ENCODE measurements at regions not wholly inside any gene's neighbourhood (a gene's known extent, or its start where the extent isn't known, plus 50 kb on each side); places are given as distances from the start of the nearest gene placed in this dataset.

DNA sequence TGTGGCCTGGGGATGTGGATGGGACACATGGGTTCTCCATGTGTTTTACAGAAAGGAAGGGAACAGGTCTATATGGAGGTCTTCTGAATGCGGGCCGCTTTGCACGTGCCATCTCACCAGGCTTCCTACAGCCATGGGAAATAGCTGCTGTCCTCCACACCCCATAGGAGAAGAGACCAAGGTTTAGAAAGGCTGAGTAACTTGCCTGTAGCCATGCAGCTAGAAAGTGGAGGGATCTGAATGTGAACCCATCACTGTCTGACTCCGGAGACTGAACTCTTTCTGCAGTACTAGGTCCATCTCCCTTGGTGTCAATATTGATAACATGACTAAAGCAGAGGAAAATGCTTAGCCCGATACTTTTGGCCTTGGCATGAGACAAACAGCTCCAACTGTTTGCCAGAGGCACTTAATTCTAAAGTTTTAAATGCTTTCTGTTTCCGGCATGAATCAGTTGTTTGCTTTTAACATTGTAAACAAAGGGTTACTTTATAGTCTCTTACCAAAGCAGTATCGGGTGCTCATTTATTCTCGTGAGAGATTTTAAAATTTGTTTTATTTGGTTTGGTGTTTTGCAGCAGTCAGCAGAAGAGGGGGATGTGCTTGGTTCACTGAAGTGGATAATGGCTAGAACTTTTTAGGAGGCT, 64.8 kb upstream of the LOXL4 start:
- TF ChIP-seq EP300 (IDR thresholded peaks at IDR 0.05) = no peak
- TF ChIP-seq CTCF (IDR thresholded peaks at IDR 0.05) = no peak
- TF ChIP-seq POLR2A (IDR thresholded peaks at IDR 0.05) = no peak
- DNase-seq = no peak
- no peaks in the 10 kb centered on the region for H3K9me3 ChIP-seq
- no peak overlapping the region for H3K4me3 ChIP-seq
- no peaks in the 10 kb centered on the region for H3K4me1 ChIP-seq (ENCODE audit: insufficient read depth)
- intact Hi-C loops (cut with DNase I) = no loop called here
- 36 to 51% (median 38%) methylated on average over 8 of the region's 8 CpGs for WGBS, 3 donors
- no peak overlapping the region for H3K27ac ChIP-seq
- no peaks in the 10 kb centered on the region for H3K36me3 ChIP-seq
- no peaks in the 10 kb centered on the region for H3K27me3 ChIP-seq

DNA sequence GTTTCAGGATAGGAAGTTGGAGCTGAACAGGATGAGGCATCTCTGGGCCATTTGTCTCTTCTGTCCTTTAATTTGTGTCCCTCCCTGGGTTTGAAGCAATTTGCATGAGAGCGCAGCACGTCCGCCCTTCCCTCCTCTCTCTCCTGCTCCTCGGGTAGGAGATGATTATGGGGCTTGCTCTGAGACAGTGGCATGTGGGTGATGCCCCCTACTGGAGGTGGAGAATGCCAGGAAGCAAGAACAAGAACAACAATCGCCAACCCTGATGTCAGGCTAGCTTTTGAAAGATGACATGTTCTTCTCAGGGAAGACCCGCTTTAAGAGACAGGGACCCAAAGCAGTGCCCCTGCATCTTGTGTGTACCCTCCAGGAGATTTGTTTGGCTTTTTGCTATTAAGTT, 63.9 kb upstream of the LOXL4 start:
- Histone ChIP-seq H3K9me3 (no peaks in the 10 kb centered on the region), H3K27ac (no peak overlapping the region), H3K36me3 (no peaks in the 10 kb centered on the region), H3K4me3 (no peak overlapping the region), H3K27me3 (no peaks in the 10 kb centered on the region), H3K4me1 (ENCODE audit: insufficient read depth) (no peaks in the 10 kb centered on the region)
- intact Hi-C loops (cut with DNase I) = no loop called here
- WGBS, 3 donors = 62 to 77% (median 70%) methylated on average over 6 of the region's 6 CpGs
- no peak for DNase-seq
- TF ChIP-seq POLR2A (IDR thresholded peaks at IDR 0.05) (no peak), EP300 (IDR thresholded peaks at IDR 0.05) (no peak), CTCF (IDR thresholded peaks at IDR 0.05) (no peak)

- H3K4me1 ChIP-seq (ENCODE audit: insufficient read depth) = no peaks in the 10 kb centered on the region
- H3K9me3 ChIP-seq = no peaks in the 10 kb centered on the region
- no peak overlapping the region for H3K4me3 ChIP-seq
- no peak overlapping the region for H3K27ac ChIP-seq
- no peak for DNase-seq
- no peaks in the 10 kb centered on the region for H3K27me3 ChIP-seq
- no peaks in the 10 kb centered on the region for H3K36me3 ChIP-seq
- no peak for TF ChIP-seq CTCF (IDR thresholded peaks at IDR 0.05)
- TF ChIP-seq EP300 (IDR thresholded peaks at IDR 0.05) = no peak
- no peak for TF ChIP-seq POLR2A (IDR thresholded peaks at IDR 0.05)
- intact Hi-C loops (cut with DNase I) = no loop called here
- 66 to 73% (median 68%) methylated on average over 7 of the region's 7 CpGs for WGBS, 3 donors
Observed at GRCh38 chr10:98330987-98331386, 63.0 kb upstream of the LOXL4 start.

DNA sequence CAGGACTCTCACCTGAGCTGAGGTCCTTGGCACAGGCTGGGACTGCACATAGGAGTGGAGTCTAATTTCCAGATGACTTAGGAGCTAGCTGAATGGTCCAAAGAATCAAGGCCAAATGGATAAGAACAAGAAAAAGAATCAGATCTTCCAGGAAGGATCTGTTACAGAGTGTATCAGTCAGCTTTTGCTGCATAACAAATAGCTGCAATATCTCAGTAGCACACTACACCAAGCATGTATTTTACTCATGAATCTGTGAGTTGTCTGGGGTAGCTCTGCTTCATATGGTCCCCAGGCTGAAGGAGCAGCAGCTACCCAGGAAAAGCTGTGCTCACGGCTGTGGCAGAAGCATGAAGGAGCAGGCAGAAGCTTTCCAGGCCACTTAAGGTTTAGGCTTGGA, 60.6 kb upstream of the LOXL4 start:
- Histone ChIP-seq H3K4me1 (ENCODE audit: insufficient read depth) (no peaks in the 10 kb centered on the region), H3K27me3 (no peaks in the 10 kb centered on the region), H3K9me3 (no peaks in the 10 kb centered on the region), H3K27ac (no peak overlapping the region), H3K4me3 (no peak overlapping the region), H3K36me3 (no peaks in the 10 kb centered on the region)
- intact Hi-C loops (cut with DNase I) = no loop called here
- TF ChIP-seq EP300 (IDR thresholded peaks at IDR 0.05) = no peak
- TF ChIP-seq POLR2A (IDR thresholded peaks at IDR 0.05) = no peak
- TF ChIP-seq CTCF (IDR thresholded peaks at IDR 0.05) = no peak
- no peak for DNase-seq
- WGBS, 3 donors = 85 to 98% (median 96%) methylated on average over 1 of the region's 1 CpG
